ENCODE measurements at regions not wholly inside any gene's neighbourhood (a gene's known extent, or its start where the extent isn't known, plus 50 kb on each side); places are given as distances from the start of the nearest gene placed in this dataset.

DNA sequence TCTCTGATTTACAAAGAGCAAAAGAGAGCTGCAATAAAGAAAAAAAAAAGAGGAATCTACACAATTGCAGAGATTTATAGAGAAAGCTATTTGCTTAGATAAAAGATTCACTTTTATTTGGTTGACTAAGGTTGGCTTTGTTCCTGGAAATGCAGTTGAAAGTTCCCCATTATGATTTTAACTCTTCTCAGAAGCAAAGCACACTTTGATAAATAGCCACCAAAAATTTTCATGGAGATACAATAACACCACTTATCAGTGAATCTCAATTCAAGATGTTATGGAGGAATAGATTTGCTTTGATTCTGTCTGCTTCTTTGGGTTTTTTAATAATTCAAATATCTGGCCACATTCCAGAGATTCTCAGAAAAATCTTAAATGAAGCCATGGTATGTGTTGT, 88.5 kb upstream of the ANO3 start:
- DNase-seq (ENCODE audit: low spot score) = no peak

DNA sequence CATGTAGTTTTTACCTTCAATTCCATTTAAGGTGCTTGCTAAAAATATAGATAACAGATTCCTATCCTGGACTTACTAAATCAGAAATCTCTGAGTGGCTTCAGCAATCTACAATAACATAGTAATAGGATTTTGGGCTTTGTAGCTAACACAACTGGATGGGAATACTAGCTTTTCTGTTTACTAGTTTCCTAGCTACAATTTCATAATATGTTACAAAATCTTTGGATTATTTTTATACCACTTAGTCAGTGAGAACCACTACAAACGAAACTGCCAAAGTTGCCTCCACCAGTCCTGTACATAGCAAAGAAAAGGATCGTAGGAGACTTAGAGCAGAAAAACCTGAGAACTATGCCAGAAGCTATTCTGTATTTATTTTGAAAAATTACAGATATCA, 87.7 kb upstream of the ANO3 start:
- DNase-seq (ENCODE audit: low spot score) = no peak

DNA sequence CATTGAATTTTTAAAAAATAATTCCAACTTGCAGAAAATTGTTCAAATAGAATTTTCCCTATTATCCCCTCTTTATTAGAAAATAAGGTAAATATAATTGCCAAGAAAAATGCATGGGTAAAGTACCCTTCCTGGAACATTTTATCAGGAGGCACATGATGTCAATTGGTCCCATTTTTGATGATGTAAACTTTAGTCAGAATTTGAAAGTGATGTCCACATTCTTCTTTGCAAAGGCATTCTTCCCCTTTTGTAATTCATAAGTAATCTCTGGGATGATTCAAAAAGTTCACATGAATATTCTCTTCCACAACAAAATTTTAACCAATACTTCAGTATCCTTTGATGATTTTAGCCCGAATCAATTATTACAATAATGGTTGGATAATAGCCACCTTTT, 86.9 kb upstream of the ANO3 start:
- DNase-seq (ENCODE audit: low spot score) = no peak

DNA sequence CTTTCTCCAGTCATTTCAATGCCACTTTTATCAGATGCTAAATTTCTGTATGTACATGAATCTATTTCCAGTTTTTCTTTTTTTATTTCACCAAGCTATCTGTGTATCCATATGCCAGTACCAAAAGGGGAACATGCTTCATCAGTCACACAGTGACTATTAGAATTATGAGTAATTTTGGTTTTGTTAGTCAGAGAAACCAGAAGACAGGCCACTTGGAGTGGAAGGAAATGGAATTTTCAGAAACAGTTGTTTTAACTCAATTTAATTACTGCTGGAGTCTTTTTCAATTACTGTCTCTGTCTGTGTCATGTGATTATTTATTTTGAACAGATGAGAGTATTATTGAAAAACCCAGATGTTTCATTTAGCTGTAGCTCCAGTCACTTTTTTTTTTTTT, 84.6 kb upstream of the ANO3 start:
- no peak for DNase-seq (ENCODE audit: low spot score)

DNA sequence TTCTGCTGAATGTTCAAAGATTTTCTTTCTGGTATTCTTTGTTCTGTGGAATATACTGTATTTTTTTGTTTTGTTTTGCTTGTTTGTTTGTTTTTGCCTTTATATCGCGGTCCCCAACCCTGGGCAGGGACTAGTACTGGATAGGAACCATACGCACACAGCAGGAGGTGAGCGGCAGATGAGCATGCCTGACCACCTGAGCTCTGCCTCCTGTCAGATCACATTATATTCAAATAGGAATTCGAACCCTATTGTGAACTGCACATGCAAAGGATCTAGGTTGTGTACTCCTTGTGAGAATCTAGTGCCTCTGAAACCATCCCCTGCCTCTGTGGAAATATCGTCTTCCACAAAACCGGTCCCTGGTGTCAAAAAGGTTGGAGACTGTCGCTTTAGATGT, 83.3 kb upstream of the ANO3 start:
- no peak for DNase-seq (ENCODE audit: low spot score)

DNA sequence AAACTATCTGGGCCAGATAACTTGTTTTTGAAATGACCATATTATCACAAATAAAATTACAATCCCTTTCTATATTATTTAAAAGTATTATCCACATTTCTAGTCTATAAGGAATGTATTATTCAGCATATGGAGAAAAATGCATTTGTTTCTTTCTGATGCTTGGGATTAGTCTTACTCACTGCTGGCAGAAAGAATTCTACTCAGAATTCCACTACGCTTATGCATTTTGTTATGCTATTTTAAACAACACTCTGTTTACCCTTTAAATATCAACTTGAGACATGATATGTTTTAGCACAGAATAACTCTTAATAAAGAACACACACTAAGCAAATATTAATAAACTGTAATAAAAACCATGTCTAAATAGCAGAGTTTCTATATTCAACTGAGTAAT, 77.6 kb upstream of the ANO3 start:
- DNase-seq (ENCODE audit: low spot score) = no peak

DNA sequence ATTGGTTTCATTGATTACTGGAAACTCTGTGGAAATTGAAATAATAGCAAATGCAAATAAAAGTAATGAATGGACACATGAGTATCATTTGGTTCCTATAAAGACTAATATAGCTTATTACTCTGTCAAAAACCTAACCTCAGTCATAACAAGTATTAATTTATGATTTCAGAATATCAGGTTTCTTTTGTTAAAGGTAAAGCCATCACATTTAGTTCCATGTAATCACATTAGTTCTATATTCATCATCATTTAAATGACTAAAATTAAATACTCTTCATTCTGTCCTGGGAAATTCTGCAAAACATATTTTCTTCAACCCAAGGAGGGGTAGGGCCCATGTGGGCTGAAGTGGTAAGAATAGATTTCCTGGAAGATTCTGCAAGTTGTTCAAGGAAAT, 68.2 kb upstream of the ANO3 start:
- DNase-seq (ENCODE audit: low spot score) = no peak

DNA sequence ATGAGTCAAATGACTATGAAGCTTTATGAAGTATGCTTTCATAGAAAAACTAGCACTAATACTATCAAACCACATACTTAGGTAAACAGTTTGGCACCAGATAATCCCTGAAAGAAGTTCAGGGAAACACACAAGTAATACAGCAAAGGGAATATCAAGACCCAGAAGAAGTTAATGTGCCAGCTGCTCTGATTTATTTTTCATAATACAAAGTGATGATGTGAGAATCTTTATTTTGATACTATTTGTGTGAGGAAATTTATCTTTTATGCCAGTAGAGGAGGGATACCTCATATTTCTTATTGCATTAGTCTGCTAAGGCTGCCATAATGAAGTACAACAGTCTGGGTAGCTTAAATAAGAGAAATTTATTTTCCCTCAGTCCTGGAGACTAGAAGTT, 67.7 kb upstream of the ANO3 start:
- DNase-seq (ENCODE audit: low spot score) = no peak

DNA sequence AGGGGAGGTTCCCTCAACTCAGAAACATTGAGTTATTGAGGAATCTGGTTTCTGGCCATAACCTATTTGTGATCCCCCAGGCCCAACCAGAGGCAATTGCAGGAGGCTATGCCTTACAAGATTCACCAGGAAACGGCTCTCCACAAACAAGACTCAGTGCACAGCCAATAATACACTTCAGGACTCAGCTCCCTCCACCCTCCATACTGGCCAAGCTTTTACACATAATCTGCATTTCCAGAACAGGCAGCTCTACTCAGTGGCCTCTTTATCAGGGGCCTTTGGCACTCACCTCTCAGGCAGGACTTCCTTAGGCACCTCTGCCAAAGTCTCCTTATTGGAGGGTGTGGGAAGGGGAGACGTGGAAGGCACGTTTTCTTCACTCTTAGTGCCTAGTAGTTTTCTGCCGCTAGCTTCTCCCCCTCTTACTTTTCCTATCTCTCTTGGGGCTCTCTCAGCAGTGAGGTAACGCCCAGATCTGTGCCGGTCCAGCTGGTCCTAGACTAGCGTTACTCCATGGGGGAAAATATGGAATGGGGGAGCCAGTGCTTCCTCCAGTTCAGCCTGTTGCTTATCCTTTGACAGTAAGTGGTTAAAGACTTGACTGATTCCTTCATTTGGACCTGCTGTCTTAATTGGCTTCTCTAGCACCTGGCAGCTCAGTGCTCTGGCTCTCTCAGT, 62.8 kb upstream of the ANO3 start:
- DNase-seq (ENCODE audit: low spot score) = no peak

DNA sequence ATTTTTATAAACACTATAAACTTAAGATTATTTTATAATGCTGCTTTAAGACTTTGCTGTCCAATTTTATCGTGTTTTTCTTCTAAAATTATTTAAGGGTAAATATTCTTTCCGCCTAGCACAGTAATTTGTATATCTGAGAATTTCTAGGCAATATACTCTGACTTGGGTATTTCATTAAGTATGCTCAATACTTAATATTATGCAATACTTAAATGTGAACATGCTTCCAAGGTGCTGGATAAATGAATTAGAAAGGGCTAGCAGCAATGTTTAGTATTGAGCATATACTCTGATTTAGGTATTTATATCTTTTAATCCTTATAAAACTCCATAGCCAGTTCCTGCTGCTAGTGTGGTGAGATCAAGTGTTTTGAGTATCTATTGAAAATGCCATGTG, 60.3 kb upstream of the ANO3 start:
- no peak for DNase-seq (ENCODE audit: low spot score)

DNA sequence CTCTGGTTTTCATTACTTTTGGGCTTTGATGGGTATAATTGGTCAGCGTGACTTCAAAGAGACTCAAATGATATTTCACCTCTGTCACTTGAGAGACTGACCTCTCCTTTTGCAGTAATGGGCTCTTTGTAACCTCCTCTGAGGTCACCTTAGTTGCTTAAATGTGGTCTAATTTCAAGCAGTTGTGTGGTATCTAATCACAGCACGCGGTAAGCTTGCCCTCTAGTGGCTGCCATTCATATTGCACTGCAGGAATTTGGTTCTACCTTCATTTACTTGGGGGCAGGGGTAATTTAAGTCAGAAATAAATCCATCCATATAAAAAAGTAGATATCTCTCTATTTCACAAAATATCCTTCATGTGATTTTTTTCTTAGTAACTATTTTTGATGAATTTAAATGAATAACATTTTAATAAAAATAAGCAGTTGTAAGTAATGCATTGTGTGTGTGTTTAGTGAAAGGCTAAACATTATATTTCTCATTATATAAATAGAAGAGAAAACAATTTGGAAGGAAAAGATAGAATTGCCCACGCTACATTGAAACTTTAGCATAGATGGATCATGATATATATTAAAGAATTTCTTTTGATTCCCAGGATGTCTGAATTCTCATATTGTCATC, 55.0 kb upstream of the ANO3 start:
- peak; percentile 60 for DNase-seq (ENCODE audit: low spot score)

DNA sequence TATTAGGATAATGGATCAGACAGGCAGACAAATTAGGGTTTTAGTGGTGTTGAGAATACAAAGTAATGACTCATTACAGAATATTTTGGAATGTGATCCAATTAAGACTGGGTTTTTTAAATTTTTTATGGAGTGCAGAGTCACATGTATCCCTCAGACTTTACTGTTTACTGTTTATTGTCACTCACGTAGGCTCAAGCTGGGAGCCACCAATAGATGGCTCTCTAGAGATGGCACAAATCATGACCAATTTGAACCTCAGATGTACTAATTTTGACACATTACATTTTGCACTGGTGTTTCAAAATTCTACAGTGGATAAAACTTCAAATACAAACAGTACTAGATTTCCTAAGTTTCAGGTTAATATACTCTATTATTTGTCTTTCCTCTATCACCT, 53.6 kb upstream of the ANO3 start:
- DNase-seq (ENCODE audit: low spot score) = no peak
